ENCODE measurements at regions not wholly inside any gene's neighbourhood (a gene's known extent, or its start where the extent isn't known, plus 50 kb on each side); places are given as distances from the start of the nearest gene placed in this dataset.

GRCh38 chr6:148287623-148288333 is 54.9 kb upstream of the SASH1 start:
- H3K27me3 ChIP-seq (ENCODE audit: control insufficient read depth, insufficient read depth, low read length), result no peaks in the 10 kb centered on the region
- no peaks in the 10 kb centered on the region for H3K36me3 ChIP-seq (ENCODE audit: control insufficient read depth, insufficient read depth, low read length)
- H3K4me1 ChIP-seq (ENCODE audit: control insufficient read depth, insufficient read depth, low read length), result peaks cover 3% of the 10 kb centered on the region; the same call in 1 of the 2 replicates
- no peak overlapping the region for H3K27ac ChIP-seq (ENCODE audit: low read depth, low read length)
- no peak overlapping the region for H3K4me3 ChIP-seq (ENCODE audit: low read depth, low read length)
- H3K9me3 ChIP-seq (ENCODE audit: control insufficient read depth, insufficient read depth, low read depth, low read length), result no peaks in the 10 kb centered on the region
- H3K9ac ChIP-seq (ENCODE audit: low read length), result no peak overlapping the region

- Histone ChIP-seq H3K27me3 (ENCODE audit: control insufficient read depth, insufficient read depth, low read length) (no peaks in the 10 kb centered on the region), H3K9ac (ENCODE audit: low read length) (no peak overlapping the region), H3K27ac (ENCODE audit: low read depth, low read length) (no peak overlapping the region), H3K4me1 (ENCODE audit: control insufficient read depth, insufficient read depth, low read length) (peaks cover 3% of the 10 kb centered on the region; the same call in 1 of the 2 replicates), H3K4me3 (ENCODE audit: low read depth, low read length) (no peak overlapping the region), H3K36me3 (ENCODE audit: control insufficient read depth, insufficient read depth, low read length) (no peaks in the 10 kb centered on the region), H3K9me3 (ENCODE audit: control insufficient read depth, insufficient read depth, low read depth, low read length) (no peaks in the 10 kb centered on the region)
Measured at GRCh38 chr6:148288541-148288940, 54.1 kb upstream of the SASH1 start.

DNA sequence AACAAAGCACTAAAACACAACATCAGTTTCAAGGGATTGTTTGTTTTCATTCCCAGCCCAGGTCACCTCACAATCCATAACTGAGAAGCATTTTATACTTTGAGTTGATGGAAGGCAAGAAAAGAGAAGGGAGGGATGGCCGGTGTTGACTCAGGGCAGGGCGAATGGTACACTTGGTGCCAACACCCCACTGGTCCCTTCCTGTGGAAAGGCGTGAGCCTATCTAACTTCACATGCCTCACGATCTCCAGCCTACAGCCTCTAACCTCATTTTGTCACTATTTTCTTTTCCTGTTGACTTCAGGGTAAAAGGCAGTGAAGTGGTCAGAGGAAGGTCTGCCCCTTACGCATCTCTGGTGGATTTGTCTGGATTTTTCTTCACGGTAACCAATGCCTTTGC is 53.5 kb upstream of the SASH1 start:
- Histone ChIP-seq H3K4me1 (ENCODE audit: control insufficient read depth, insufficient read depth, low read length) (peaks cover 3% of the 10 kb centered on the region; the same call in 1 of the 2 replicates), H3K27me3 (ENCODE audit: control insufficient read depth, insufficient read depth, low read length) (no peaks in the 10 kb centered on the region), H3K9ac (ENCODE audit: low read length) (no peak overlapping the region), H3K27ac (ENCODE audit: low read depth, low read length) (no peak overlapping the region), H3K4me3 (ENCODE audit: low read depth, low read length) (no peak overlapping the region), H3K36me3 (ENCODE audit: control insufficient read depth, insufficient read depth, low read length) (no peaks in the 10 kb centered on the region), H3K9me3 (ENCODE audit: control insufficient read depth, insufficient read depth, low read depth, low read length) (no peaks in the 10 kb centered on the region)

GRCh38 chr6:148291876-148292275 is 50.8 kb upstream of the SASH1 start:
- Histone ChIP-seq H3K9ac (ENCODE audit: low read length) (no peak overlapping the region), H3K4me1 (ENCODE audit: control insufficient read depth, insufficient read depth, low read length) (peaks cover 8% of the 10 kb centered on the region; the same call in 1 of the 2 replicates), H3K36me3 (ENCODE audit: control insufficient read depth, insufficient read depth, low read length) (no peaks in the 10 kb centered on the region), H3K27me3 (ENCODE audit: control insufficient read depth, insufficient read depth, low read length) (no peaks in the 10 kb centered on the region), H3K27ac (ENCODE audit: low read depth, low read length) (no peak overlapping the region), H3K9me3 (ENCODE audit: control insufficient read depth, insufficient read depth, low read depth, low read length) (no peaks in the 10 kb centered on the region), H3K4me3 (ENCODE audit: low read depth, low read length) (no peak overlapping the region)
